CD4-positive, alpha-beta T cell (primary cell): ENCODE measurements at regions not wholly inside any gene's neighbourhood (a gene's known extent, or its start where the extent isn't known, plus 50 kb on each side); places are given as distances from the start of the nearest gene placed in this dataset.

Source experiments
- ATAC-seq: fragments of 200-7000 bp; cut with Tn5 transposase; one replicate; pipeline ENCODE4 v1.10.0; 2022; ENCODE audit warnings: mild to moderate bottlenecking; ENCODE audit not compliant: poor library complexity
- CTCF ChIA-PET: fragments of 350-600 bp; sonication (Branson Sonifier 250); formaldehyde crosslinking; loops from one replicate; lab custom pipeline; 2021; ENCODE audit warnings: antibody characterized with exemption, inconsistent platforms; lab: Charles Lee
- POLR2A ChIA-PET: fragments of 350-600 bp; sonication (Branson Sonifier 250); formaldehyde crosslinking; loops from one replicate; lab custom pipeline; 2021; ENCODE audit warnings: antibody characterized with exemption, inconsistent platforms; lab: Charles Lee
- DNase-seq, 14 experiments: peaks; one replicate each; pipeline ENCODE4 v3.0.0-alpha.2; 2013 to 2020; ENCODE audit warnings: mixed read lengths in 2 of 14
- H3K27ac ChIP-seq, 2 donors: one replicate each; pipeline versions ENCODE4 v1.5.1 to v1.7.0; 2013; ENCODE audit warnings: low read length in 2 of 2, low read depth in 1 of 2, mild to moderate bottlenecking in 1 of 2
- H3K27me3 ChIP-seq, 2 experiments: 1 replicate in 1 of 2; 2 replicates in 1 of 2; pipeline versions ENCODE4 v1.6.1 to v1.7.0; 2013; ENCODE audit warnings: low read length in 2 of 2, control low read depth in 1 of 2, mild to moderate bottlenecking in 1 of 2, moderate library complexity in 1 of 2; ENCODE audit not compliant: insufficient read depth in 2 of 2, control insufficient read depth in 1 of 2
- H3K36me3 ChIP-seq: one replicate; pipeline ENCODE4 v1.6.1; 2013; ENCODE audit warnings: low read length, control low read depth; ENCODE audit not compliant: insufficient read depth
- H3K4me1 ChIP-seq: one replicate; pipeline ENCODE4 v1.6.1; 2013; ENCODE audit warnings: low read length, control low read depth; ENCODE audit not compliant: insufficient read depth
- H3K4me3 ChIP-seq: one replicate; pipeline ENCODE4 v1.5.1; 2013; ENCODE audit warnings: mild to moderate bottlenecking, low read length, moderate library complexity
- H3K9me3 ChIP-seq, 2 experiments: 1 replicate in 1 of 2; 2 replicates in 1 of 2; pipeline versions ENCODE4 v1.6.1 to v1.7.0; 2013; ENCODE audit warnings: low read length in 2 of 2, mild to moderate bottlenecking in 2 of 2, control low read depth in 1 of 2, moderate library complexity in 1 of 2; ENCODE audit not compliant: control insufficient read depth in 1 of 2, insufficient read depth in 1 of 2
- H3K27ac Mint-ChIP-seq: one replicate; pipeline ENCODE4 v1.8.0; 2020; ENCODE audit warnings: mixed read lengths
- H3K27me3 Mint-ChIP-seq: one replicate; pipeline ENCODE4 v1.8.0; 2021; ENCODE audit warnings: mixed read lengths
- H3K36me3 Mint-ChIP-seq: one replicate; pipeline ENCODE4 v1.8.0; 2021; ENCODE audit warnings: low read depth, mixed read lengths
- H3K4me1 Mint-ChIP-seq: one replicate; pipeline ENCODE4 v1.8.0; 2021; ENCODE audit warnings: low read depth, mixed read lengths
- H3K4me3 Mint-ChIP-seq: one replicate; pipeline ENCODE4 v1.8.0; 2020; ENCODE audit warnings: mild to moderate bottlenecking, mixed read lengths
- H3K9me3 Mint-ChIP-seq: one replicate; pipeline ENCODE4 v1.8.0; 2020; ENCODE audit warnings: mixed read lengths
- intact Hi-C, 2 experiments: fragments of 100-400 bp; cut with DNase I in 1 of 2; cut with micrococcal nuclease in 1 of 2; formaldehyde crosslinking; loops; one replicate each; pipeline versions ENCODE4 v1.15.1 to v1.9.0; 2023 to 2025; cut with DNase I, micrococcal nuclease
- TF ChIP-seq, protein P1 (sequence below): fragments of 200-600 bp; IDR thresholded peaks from one replicate; pipeline ENCODE4 v1.8.0; 2022; ENCODE audit warnings: antibody characterized with exemption, mild to moderate bottlenecking

DNA sequence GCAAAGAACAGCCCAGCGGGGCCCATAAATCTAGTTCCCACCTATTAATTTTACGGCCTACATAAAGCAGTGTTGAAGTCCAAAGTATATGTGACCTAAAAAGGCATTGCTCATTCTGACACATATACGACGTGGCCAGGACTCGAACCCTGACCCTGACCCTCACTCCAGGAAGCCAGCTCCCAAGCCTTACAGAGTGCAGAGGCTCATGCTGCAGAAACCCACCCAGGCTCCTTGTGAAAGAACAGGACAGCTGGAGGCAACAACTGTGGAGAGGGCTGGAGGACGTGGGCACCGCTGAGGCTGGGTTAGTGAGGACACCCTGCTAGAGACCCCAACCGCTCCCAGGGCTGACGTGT, 221.6 kb downstream of the CYP26B1 start:
- POLR2A ChIA-PET = no interaction called here
- Histone ChIP-seq H3K27ac (no peak overlapping the region), H3K27me3 (no peaks in the 10 kb centered on the region), H3K9me3 (no peaks in the 10 kb centered on the region), H3K4me1 (no peaks in the 10 kb centered on the region), H3K4me3 (no peak overlapping the region), H3K36me3 (no peaks in the 10 kb centered on the region)
- DNase-seq (peak in 2 of 14 experiments; percentile 3 to 17), ATAC-seq (no peak)
- H3K27ac Mint-ChIP-seq = no peak overlapping the region
- no peaks in the 10 kb centered on the region for H3K9me3 Mint-ChIP-seq
- H3K4me1 Mint-ChIP-seq = no peaks in the 10 kb centered on the region
- TF ChIP-seq, protein P1, sequence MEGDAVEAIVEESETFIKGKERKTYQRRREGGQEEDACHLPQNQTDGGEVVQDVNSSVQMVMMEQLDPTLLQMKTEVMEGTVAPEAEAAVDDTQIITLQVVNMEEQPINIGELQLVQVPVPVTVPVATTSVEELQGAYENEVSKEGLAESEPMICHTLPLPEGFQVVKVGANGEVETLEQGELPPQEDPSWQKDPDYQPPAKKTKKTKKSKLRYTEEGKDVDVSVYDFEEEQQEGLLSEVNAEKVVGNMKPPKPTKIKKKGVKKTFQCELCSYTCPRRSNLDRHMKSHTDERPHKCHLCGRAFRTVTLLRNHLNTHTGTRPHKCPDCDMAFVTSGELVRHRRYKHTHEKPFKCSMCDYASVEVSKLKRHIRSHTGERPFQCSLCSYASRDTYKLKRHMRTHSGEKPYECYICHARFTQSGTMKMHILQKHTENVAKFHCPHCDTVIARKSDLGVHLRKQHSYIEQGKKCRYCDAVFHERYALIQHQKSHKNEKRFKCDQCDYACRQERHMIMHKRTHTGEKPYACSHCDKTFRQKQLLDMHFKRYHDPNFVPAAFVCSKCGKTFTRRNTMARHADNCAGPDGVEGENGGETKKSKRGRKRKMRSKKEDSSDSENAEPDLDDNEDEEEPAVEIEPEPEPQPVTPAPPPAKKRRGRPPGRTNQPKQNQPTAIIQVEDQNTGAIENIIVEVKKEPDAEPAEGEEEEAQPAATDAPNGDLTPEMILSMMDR = no peak
- CTCF ChIA-PET = no interaction called here
- no peak overlapping the region for H3K4me3 Mint-ChIP-seq
- no peaks in the 10 kb centered on the region for H3K36me3 Mint-ChIP-seq
- peaks cover 1% of the 10 kb centered on the region for H3K27me3 Mint-ChIP-seq
- intact Hi-C loops = no loop called here

DNA sequence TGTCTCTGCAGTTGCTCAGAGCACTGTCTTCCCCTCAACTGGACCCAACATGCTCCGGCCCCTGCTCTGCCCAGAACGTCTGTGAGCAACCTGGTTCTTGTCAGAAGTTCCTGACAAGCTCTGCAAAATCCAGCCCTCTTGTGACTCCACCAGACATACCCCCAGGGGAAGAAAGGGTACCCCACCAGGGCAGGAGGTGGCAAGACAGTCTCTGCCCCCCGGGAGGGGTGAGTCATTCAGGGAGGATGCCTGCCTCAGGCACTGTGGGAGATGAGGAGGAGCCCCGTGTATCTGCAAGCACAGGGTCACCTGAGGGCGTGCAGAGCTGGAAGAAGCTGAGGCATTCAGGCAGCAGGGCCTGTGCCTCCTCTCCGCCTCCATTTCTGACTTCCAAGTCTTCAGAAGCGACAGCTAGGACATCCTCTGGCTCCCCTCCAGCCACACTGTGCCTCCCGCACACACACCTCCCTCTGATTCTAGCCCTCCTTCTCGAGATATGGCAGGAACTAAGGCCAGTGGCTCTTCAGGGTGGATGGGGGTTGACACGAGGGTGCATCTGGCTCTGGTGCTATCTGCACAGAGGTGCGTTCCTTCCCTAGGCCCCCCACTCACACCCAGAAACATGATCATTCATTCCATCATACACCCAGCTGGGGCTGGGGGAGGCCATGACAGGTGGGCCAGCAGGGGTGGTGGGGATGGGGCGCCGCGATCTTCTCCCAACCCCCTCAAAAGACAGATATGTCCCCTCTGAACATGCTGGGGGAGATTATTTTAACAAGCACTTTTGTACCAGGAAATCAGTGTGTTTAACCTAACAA, 222.2 kb downstream of the CYP26B1 start:
- TF ChIP-seq, protein P1 = no peak
- no peaks in the 10 kb centered on the region for H3K36me3 Mint-ChIP-seq
- peaks cover 3% of the 10 kb centered on the region for H3K27me3 Mint-ChIP-seq
- DNase-seq (peak in 2 of 14 experiments; percentile 4 to 25), ATAC-seq (no peak)
- Histone ChIP-seq H3K36me3 (no peaks in the 10 kb centered on the region), H3K4me1 (no peaks in the 10 kb centered on the region), H3K9me3 (no peaks in the 10 kb centered on the region), H3K27me3 (no peaks in the 10 kb centered on the region), H3K4me3 (no peak overlapping the region), H3K27ac (no peak overlapping the region)
- no peaks in the 10 kb centered on the region for H3K9me3 Mint-ChIP-seq
- no peak overlapping the region for H3K27ac Mint-ChIP-seq
- H3K4me1 Mint-ChIP-seq = no peaks in the 10 kb centered on the region
- ChIA-PET CTCF (interaction anchor here (1.8 kb wide), 1 partner anchor 654 kb away, joined by 11 read pairs; no protein-coding TSS in a partner anchor), POLR2A (no interaction called here)
- H3K4me3 Mint-ChIP-seq = no peak overlapping the region
- intact Hi-C loops = loop anchor here in 1 of 2 experiments (2.0 kb wide), 1 partner anchor 821 kb away; no protein-coding TSS in a partner anchor

DNA sequence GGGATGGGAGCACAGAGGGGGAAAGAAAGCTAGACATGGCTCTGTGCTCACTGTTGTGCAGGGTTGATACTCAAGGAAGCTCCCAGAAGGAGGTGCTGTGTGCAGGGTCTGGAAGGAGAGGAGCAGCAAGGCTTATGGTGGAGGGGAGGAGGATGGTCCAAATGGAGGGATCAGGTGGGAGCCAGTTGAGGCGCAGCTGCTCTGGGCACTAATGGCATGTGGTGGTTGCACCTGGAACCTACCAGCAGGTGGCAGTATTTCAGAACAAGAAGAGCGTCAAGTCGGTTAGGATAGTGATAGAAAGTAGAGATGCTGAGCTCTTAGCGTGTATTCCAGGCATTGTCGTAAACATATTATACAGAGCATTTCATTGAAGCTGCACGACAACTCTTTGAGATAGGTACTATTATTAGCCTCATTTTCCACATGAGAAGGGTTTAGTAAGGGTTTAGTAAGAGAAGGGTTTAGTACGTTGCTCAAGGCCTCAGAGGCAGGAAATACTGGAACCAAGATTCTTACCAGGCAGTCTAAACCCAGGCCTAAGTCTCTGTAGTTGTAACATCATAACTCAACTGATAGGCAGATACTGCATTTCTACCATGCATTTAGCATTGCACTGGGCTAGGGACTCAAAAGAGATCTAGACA, 223.7 kb downstream of the CYP26B1 start:
- Histone ChIP-seq H3K36me3 (no peaks in the 10 kb centered on the region), H3K27ac (no peak overlapping the region), H3K4me1 (no peaks in the 10 kb centered on the region), H3K27me3 (no peaks in the 10 kb centered on the region), H3K4me3 (no peak overlapping the region), H3K9me3 (no peaks in the 10 kb centered on the region)
- Mint-ChIP-seq H3K27me3 (peaks cover 3% of the 10 kb centered on the region), H3K9me3 (no peaks in the 10 kb centered on the region), H3K4me3 (no peak overlapping the region), H3K4me1 (no peaks in the 10 kb centered on the region), H3K36me3 (no peaks in the 10 kb centered on the region), H3K27ac (no peak overlapping the region)
- ChIA-PET CTCF (interaction anchor here (1.1 to 1.8 kb wide), 5 partner anchors 20 to 822 kb away, joined by 3 to 11 read pairs (median 3); no protein-coding TSS in a partner anchor), POLR2A (no interaction called here)
- intact Hi-C loops = loop anchor here in 1 of 2 experiments (1.0 to 2.0 kb wide), 3 partner anchors 227 to 823 kb away; no protein-coding TSS in a partner anchor
- DNase-seq (peak; percentile 15 to 72 (median 36)), ATAC-seq (no peak)
- TF ChIP-seq, protein P1 = peak; percentile 70
